ENCODE measurements at regions not wholly inside any gene's neighbourhood (a gene's known extent, or its start where the extent isn't known, plus 50 kb on each side); places are given as distances from the start of the nearest gene placed in this dataset.

DNA sequence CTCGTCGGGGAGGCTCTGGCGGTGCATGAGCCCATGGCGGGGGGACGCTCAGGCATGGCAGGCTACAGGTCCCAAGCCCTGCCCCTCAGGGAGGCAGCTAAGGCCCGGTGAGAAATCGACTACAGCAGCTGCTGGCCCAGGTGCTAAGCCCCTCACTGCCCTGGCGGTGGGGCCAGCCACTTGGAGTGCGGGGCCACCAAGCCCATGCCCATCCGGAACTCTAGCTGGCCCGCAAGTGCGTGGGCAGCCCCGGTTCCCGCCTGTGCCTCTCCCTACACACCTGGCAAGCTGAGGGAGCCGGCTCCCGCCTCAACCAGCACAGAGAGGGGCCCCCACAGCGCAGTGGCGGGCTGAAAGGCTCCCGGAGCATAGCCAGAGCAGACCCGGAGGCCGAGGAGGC is 1896.9 kb upstream of the CDH6 start:
- TF ChIP-seq, protein P1, sequence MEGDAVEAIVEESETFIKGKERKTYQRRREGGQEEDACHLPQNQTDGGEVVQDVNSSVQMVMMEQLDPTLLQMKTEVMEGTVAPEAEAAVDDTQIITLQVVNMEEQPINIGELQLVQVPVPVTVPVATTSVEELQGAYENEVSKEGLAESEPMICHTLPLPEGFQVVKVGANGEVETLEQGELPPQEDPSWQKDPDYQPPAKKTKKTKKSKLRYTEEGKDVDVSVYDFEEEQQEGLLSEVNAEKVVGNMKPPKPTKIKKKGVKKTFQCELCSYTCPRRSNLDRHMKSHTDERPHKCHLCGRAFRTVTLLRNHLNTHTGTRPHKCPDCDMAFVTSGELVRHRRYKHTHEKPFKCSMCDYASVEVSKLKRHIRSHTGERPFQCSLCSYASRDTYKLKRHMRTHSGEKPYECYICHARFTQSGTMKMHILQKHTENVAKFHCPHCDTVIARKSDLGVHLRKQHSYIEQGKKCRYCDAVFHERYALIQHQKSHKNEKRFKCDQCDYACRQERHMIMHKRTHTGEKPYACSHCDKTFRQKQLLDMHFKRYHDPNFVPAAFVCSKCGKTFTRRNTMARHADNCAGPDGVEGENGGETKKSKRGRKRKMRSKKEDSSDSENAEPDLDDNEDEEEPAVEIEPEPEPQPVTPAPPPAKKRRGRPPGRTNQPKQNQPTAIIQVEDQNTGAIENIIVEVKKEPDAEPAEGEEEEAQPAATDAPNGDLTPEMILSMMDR (IDR thresholded peaks at IDR 0.05; ENCODE audit: insufficient read depth, low read length) = no peak
- TF ChIP-seq SPI1 (IDR thresholded peaks at IDR 0.05; ENCODE audit: borderline replicate concordance, low read depth) (no peak), REST (IDR thresholded peaks at IDR 0.05; ENCODE audit: insufficient replicate concordance, low read depth) (no peak), POLR2AphosphoS5 (IDR thresholded peaks at IDR 0.05; ENCODE audit: low read depth) (no peak), GABPA (IDR thresholded peaks at IDR 0.05; ENCODE audit: low read depth) (no peak)

All from HL-60 (cell line).